Mesothelial cell of epicardium (in vitro differentiated cells): ENCODE measurements at regions not wholly inside any gene's neighbourhood (a gene's known extent, or its start where the extent isn't known, plus 50 kb on each side); places are given as distances from the start of the nearest gene placed in this dataset.

Experiments used
- DNase-seq, 2 experiments: peaks; one replicate each; pipeline ENCODE4 v3.0.0; 2021; ENCODE audit warnings: low spot score in 2 of 2; ENCODE audit not compliant: unreplicated experiment in 2 of 2
- H3K27ac Mint-ChIP-seq: 2 replicates; pipeline ENCODE4 v1.8.0; 2021; ENCODE audit warnings: mixed read lengths
- H3K27me3 Mint-ChIP-seq: 2 replicates; pipeline ENCODE4 v1.8.0; 2021; ENCODE audit warnings: low read depth, mixed read lengths
- H3K36me3 Mint-ChIP-seq: 2 replicates; pipeline ENCODE4 v1.8.0; 2021; ENCODE audit warnings: mixed read lengths
- H3K4me1 Mint-ChIP-seq: 2 replicates; pipeline ENCODE4 v1.8.0; 2021; ENCODE audit warnings: mixed read lengths
- H3K4me3 Mint-ChIP-seq: 2 replicates; pipeline ENCODE4 v1.8.0; 2021; ENCODE audit warnings: mild to moderate bottlenecking, moderate library complexity, mixed read lengths
- H3K9me3 Mint-ChIP-seq: 2 replicates; pipeline ENCODE4 v1.8.0; 2021; ENCODE audit warnings: mixed read lengths
- CTCF ChIP-seq: fragments of 200-600 bp; sonication (generic); IDR thresholded peaks from one replicate; pipeline ENCODE4 v1.5.0; 2021; ENCODE audit warnings: antibody characterized with exemption; ENCODE audit not compliant: unreplicated experiment

GRCh38 chr3:106719583-106719982 lies 657.7 kb upstream of the CCDC54 start:
- H3K36me3 Mint-ChIP-seq: peaks cover 6% of the 10 kb centered on the region
- DNase-seq: no peak

GRCh38 chr3:106720510-106720909 lies 656.7 kb upstream of the CCDC54 start:
- peaks cover 5% of the 10 kb centered on the region for H3K4me1 Mint-ChIP-seq
- no peak for DNase-seq
- no peak overlapping the region for H3K4me3 Mint-ChIP-seq
- H3K27me3 Mint-ChIP-seq: no peaks in the 10 kb centered on the region
- H3K27ac Mint-ChIP-seq: no peak overlapping the region
- peaks cover 1% of the 10 kb centered on the region for H3K9me3 Mint-ChIP-seq
- H3K36me3 Mint-ChIP-seq: peaks cover under 1% of the 10 kb centered on the region
- no peak for TF ChIP-seq CTCF

More at GRCh38 chr3:106719583-106719982, 657.7 kb upstream of the CCDC54 start:
- Mint-ChIP-seq H3K27me3 (no peaks in the 10 kb centered on the region), H3K4me3 (no peak overlapping the region), H3K4me1 (peaks cover 2% of the 10 kb centered on the region), H3K27ac (no peak overlapping the region), H3K9me3 (peaks cover 10% of the 10 kb centered on the region)
- no peak for TF ChIP-seq CTCF

GRCh38 chr3:106725566-106725965 lies 651.7 kb upstream of the CCDC54 start:
- peaks cover 13% of the 10 kb centered on the region for H3K4me1 Mint-ChIP-seq
- no peak overlapping the region for H3K27ac Mint-ChIP-seq
- H3K27me3 Mint-ChIP-seq: no peaks in the 10 kb centered on the region
- no peak for TF ChIP-seq CTCF
- no peak overlapping the region for H3K4me3 Mint-ChIP-seq
- no peaks in the 10 kb centered on the region for H3K36me3 Mint-ChIP-seq
- H3K9me3 Mint-ChIP-seq: no peaks in the 10 kb centered on the region
- no peak for DNase-seq

- H3K4me3 Mint-ChIP-seq: no peak overlapping the region
- H3K9me3 Mint-ChIP-seq: no peaks in the 10 kb centered on the region
- no peak overlapping the region for H3K27ac Mint-ChIP-seq
These were observed 648.7 kb upstream of the CCDC54 start for GRCh38 chr3:106728315-106729098.

GRCh38 chr3:106729481-106729880 lies 647.8 kb upstream of the CCDC54 start:
- Mint-ChIP-seq H3K27ac (no peak overlapping the region), H3K27me3 (no peaks in the 10 kb centered on the region), H3K36me3 (no peaks in the 10 kb centered on the region), H3K9me3 (no peaks in the 10 kb centered on the region), H3K4me3 (no peak overlapping the region), H3K4me1 (peaks cover 17% of the 10 kb centered on the region)
- TF ChIP-seq CTCF: no peak
- DNase-seq: no peak

More at GRCh38 chr3:106728315-106729098, 648.7 kb upstream of the CCDC54 start:
- DNase-seq: no peak
- Mint-ChIP-seq H3K27me3 (no peaks in the 10 kb centered on the region), H3K36me3 (no peaks in the 10 kb centered on the region), H3K4me1 (peaks cover 13% of the 10 kb centered on the region)
- TF ChIP-seq CTCF: no peak
